Suprapubic skin (tissue), 4 donors: ENCODE measurements at regions not wholly inside any gene's neighbourhood (a gene's known extent, or its start where the extent isn't known, plus 50 kb on each side); places are given as distances from the start of the nearest gene placed in this dataset.

Experiments
- CTCF ChIP-seq, 2 donors: fragments of 200-600 bp in 1 of 2; fragments of 450-650 bp in 1 of 2; sonication (generic) in 1 of 2; IDR thresholded peaks; one replicate each; pipeline ENCODE4 v1.5.1; 2016 to 2019; ENCODE audit warnings: antibody characterized with exemption in 2 of 2, mild to moderate bottlenecking in 1 of 2, moderate library complexity in 1 of 2
- EP300 ChIP-seq: sonication (generic); formaldehyde crosslinking; IDR thresholded peaks from one replicate; pipeline ENCODE4 v1.6.1; 2017; ENCODE audit warnings: antibody characterized with exemption
- POLR2A ChIP-seq, 2 donors: fragments of 450-650 bp; IDR thresholded peaks; one replicate each; pipeline ENCODE4 v1.6.1; 2017; ENCODE audit warnings: antibody characterized with exemption in 2 of 2, mild to moderate bottlenecking in 2 of 2, moderate library complexity in 2 of 2
- POLR2AphosphoS5 ChIP-seq, 3 donors: sonication (generic); formaldehyde crosslinking; IDR thresholded peaks; one replicate each; pipeline ENCODE4 v1.6.1; 2017; ENCODE audit warnings: antibody characterized with exemption in 3 of 3

- TF ChIP-seq POLR2A (IDR thresholded peaks at IDR 0.05), result no peak
- TF ChIP-seq CTCF (IDR thresholded peaks at IDR 0.05), result no peak
- no peak for TF ChIP-seq POLR2AphosphoS5 (IDR thresholded peaks at IDR 0.05)
- no peak for TF ChIP-seq EP300
These were observed 122.1 kb upstream of the PLAAT1 start for GRCh38 chr3:193118907-193119306.
